BLaER1 treated with 17β-estradiol and CSF1 and Interleukin-3, amounts not matched to agents 10 nM and 100 nM (cell line): ENCODE measurements at regions not wholly inside any gene's neighbourhood (a gene's known extent, or its start where the extent isn't known, plus 50 kb on each side); places are given as distances from the start of the nearest gene placed in this dataset.

Source experiments
- H3K27ac ChIP-seq, 11 experiments: shearing (Covaris generic); formaldehyde crosslinking; 2 replicates each; pipeline ENCODE4 v1.8.1; 2022
- H3K27me3 ChIP-seq, 11 experiments: shearing (Covaris generic); formaldehyde crosslinking; 2 replicates each; pipeline ENCODE4 v1.8.1; 2022
- H3K36me3 ChIP-seq, 11 experiments: shearing (Covaris generic); formaldehyde crosslinking; 2 replicates each; pipeline ENCODE4 v1.8.1; 2022
- H3K4me1 ChIP-seq, 10 experiments: shearing (Covaris generic); formaldehyde crosslinking; 2 replicates each; pipeline ENCODE4 v1.8.1; 2022
- H3K4me2 ChIP-seq, 11 experiments: shearing (Covaris generic); formaldehyde crosslinking; 2 replicates each; pipeline ENCODE4 v1.8.1; 2022
- H3K4me3 ChIP-seq, 10 experiments: shearing (Covaris generic); formaldehyde crosslinking; 2 replicates each; pipeline ENCODE4 v1.8.1; 2022
- H3K9ac ChIP-seq, 11 experiments: shearing (Covaris generic); formaldehyde crosslinking; 2 replicates each; pipeline ENCODE4 v1.8.1; 2022
- H3K9me3 ChIP-seq, 11 experiments: shearing (Covaris generic); formaldehyde crosslinking; replicated peaks in 1 of 11; 2 replicates each; pipeline ENCODE4 v1.8.1; 2022
- H4K20me1 ChIP-seq, 11 experiments: shearing (Covaris generic); formaldehyde crosslinking; 2 replicates each; pipeline ENCODE4 v1.8.1; 2022
- Cebpa-rat ChIP-seq, 11 experiments: shearing (Covaris generic); IDR thresholded peaks; 2 replicates each; pipeline ENCODE4 v1.8.1; 2022

DNA sequence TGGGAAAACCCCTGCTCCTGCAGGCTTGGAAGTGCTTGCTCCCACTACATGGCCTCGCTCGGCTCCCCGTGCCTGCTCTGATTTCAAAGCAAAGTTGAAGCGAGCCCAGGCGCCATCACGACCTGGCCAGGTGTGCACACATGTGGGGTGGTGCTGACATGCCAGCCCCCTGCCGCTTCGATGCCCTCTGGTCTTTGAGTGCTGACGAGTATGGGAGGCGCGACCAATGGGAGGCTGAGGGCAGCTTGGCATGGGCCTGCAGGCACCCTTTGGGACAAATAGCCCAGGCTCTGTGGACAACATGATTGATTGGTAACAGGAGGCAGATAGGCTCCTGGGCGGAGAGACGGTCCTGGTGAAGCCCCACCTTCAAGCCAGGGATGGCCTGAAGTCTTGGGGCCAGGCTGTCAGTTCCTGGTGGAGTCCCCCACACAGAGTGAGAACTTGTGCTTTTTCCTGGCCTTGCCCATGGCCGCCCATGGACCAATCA is 252.4 kb upstream of the SEMA3A start:
- Histone ChIP-seq H3K36me3 (no peaks in the 10 kb centered on the region), H3K4me2 (no peak overlapping the region), H3K9ac (no peak overlapping the region), H4K20me1 (no peaks in the 10 kb centered on the region), H3K9me3 (peaks cover 0 to 15% (median 0%) of the 10 kb centered on the region in 11 experiments; a peak in 6 of 22 replicates), H3K4me1 (no peaks in the 10 kb centered on the region), H3K27me3 (no peaks in the 10 kb centered on the region), H3K27ac (no peak overlapping the region), H3K4me3 (no peak overlapping the region)
- TF ChIP-seq Cebpa-rat (IDR thresholded peaks at IDR 0.05) = no peak

GRCh38 chr7:84425702-84426259 is 231.2 kb upstream of the SEMA3A start:
- Histone ChIP-seq H3K4me1 (no peaks in the 10 kb centered on the region), H3K4me2 (no peak overlapping the region), H4K20me1 (no peaks in the 10 kb centered on the region), H3K27ac (no peak overlapping the region), H3K27me3 (no peaks in the 10 kb centered on the region), H3K36me3 (no peaks in the 10 kb centered on the region), H3K9me3 (peaks cover 0 to 23% (median 9%) of the 10 kb centered on the region in 11 experiments; a peak in 17 of 22 replicates), H3K4me3 (no peak overlapping the region), H3K9ac (no peak overlapping the region)
- TF ChIP-seq Cebpa-rat (IDR thresholded peaks at IDR 0.05) = no peak

GRCh38 chr7:84422790-84423189 is 228.2 kb upstream of the SEMA3A start:
- no peak overlapping the region for H3K27ac ChIP-seq
- H3K36me3 ChIP-seq = no peaks in the 10 kb centered on the region
- no peaks in the 10 kb centered on the region for H4K20me1 ChIP-seq
- no peak overlapping the region for H3K4me2 ChIP-seq
- peaks cover 7 to 51% (median 29%) of the 10 kb centered on the region in 11 experiments; a peak in 20 of 22 replicates for H3K9me3 ChIP-seq
- H3K4me1 ChIP-seq = no peaks in the 10 kb centered on the region
- no peak overlapping the region for H3K4me3 ChIP-seq
- no peak for TF ChIP-seq Cebpa-rat (IDR thresholded peaks at IDR 0.05)
- H3K27me3 ChIP-seq = no peaks in the 10 kb centered on the region
- no peak overlapping the region for H3K9ac ChIP-seq

- Histone ChIP-seq H3K9ac (no peak overlapping the region; a peak in 1 of 22 replicates), H4K20me1 (no peaks in the 10 kb centered on the region; a peak in 1 of 22 replicates), H3K27me3 (no peaks in the 10 kb centered on the region), H3K36me3 (no peaks in the 10 kb centered on the region), H3K4me1 (peaks cover 0 to 20% (median 0%) of the 10 kb centered on the region in 10 experiments; a peak in 8 of 20 replicates), H3K4me3 (no peak overlapping the region), H3K27ac (peak overlapping the region in 4 of 11 experiments; percentile 42 to 67 (median 56); a peak in 7 of 22 replicates), H3K4me2 (peak overlapping the region in 4 of 11 experiments; percentile 27 to 72 (median 57); a peak in 7 of 22 replicates), H3K9me3 (peaks cover 6 to 20% (median 10%) of the 10 kb centered on the region in 11 experiments; a peak in 18 of 22 replicates)
- TF ChIP-seq Cebpa-rat (IDR thresholded peaks at IDR 0.05) = no peak
Measured at GRCh38 chr7:84412161-84412969, 217.8 kb upstream of the SEMA3A start.

- Histone ChIP-seq H3K27ac (0 out of 22 replicates have a peak overlapping the region, but pooled peaks of 1 of the 11 experiments have one; percentile 25), H3K4me2 (peak overlapping the region in 2 of 11 experiments; percentile 41 to 48; a peak in 4 of 22 replicates), H4K20me1 (no peaks in the 10 kb centered on the region), H3K4me1 (peaks cover 0 to 15% (median 0%) of the 10 kb centered on the region in 10 experiments; a peak in 4 of 20 replicates), H3K27me3 (no peaks in the 10 kb centered on the region), H3K36me3 (no peaks in the 10 kb centered on the region), H3K9me3 (peaks cover 17 to 47% (median 28%) of the 10 kb centered on the region in 11 experiments), H3K4me3 (no peak overlapping the region), H3K9ac (no peak overlapping the region)
- no peak for TF ChIP-seq Cebpa-rat (IDR thresholded peaks at IDR 0.05)
Measured at GRCh38 chr7:84399661-84400060, 205.1 kb upstream of the SEMA3A start.

DNA sequence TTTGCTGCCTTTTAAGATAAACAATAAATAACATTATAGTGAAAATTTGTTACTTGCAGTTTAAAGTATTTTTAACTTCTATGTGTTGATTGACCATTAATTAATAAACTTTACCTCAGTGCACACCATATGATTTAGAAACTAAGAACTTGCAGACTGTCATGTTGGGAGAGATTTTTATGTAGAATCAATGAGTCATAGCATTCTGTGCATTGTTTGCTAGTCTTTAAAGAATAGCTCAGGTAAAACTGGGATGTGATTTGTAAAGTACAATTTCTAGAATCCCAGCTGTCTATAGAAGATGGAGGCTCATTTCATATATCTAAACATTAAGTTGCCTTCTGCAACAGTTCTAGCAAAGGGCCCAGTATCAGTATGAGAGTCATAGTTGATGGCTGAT is 199.6 kb upstream of the SEMA3A start:
- Histone ChIP-seq H3K4me3 (no peak overlapping the region), H3K27ac (no peak overlapping the region), H3K4me1 (peaks cover 1 to 6% (median 3%) of the 10 kb centered on the region in 10 experiments; a peak in 15 of 20 replicates), H3K9ac (no peak overlapping the region), H3K9me3 (0 out of 22 replicates have a peak, but pooled peaks cover 0 to 2% (median 0%) of the 10 kb centered on the region in 11 experiments), H3K4me2 (no peak overlapping the region), H3K27me3 (no peaks in the 10 kb centered on the region), H4K20me1 (no peaks in the 10 kb centered on the region), H3K36me3 (no peaks in the 10 kb centered on the region)
- TF ChIP-seq Cebpa-rat (IDR thresholded peaks at IDR 0.05) = no peak

GRCh38 chr7:84393786-84394185 is 199.2 kb upstream of the SEMA3A start:
- Histone ChIP-seq H3K27ac (no peak overlapping the region), H3K9ac (no peak overlapping the region), H3K9me3 (no peaks in the 10 kb centered on the region), H3K27me3 (no peaks in the 10 kb centered on the region), H3K4me3 (no peak overlapping the region), H3K4me1 (peaks cover 5 to 10% (median 7%) of the 10 kb centered on the region in 10 experiments; a peak in 16 of 20 replicates), H4K20me1 (no peaks in the 10 kb centered on the region), H3K36me3 (no peaks in the 10 kb centered on the region), H3K4me2 (no peak overlapping the region)
- no peak for TF ChIP-seq Cebpa-rat (IDR thresholded peaks at IDR 0.05)

GRCh38 chr7:84390845-84391244 is 196.3 kb upstream of the SEMA3A start:
- H4K20me1 ChIP-seq = no peaks in the 10 kb centered on the region
- H3K27me3 ChIP-seq = no peaks in the 10 kb centered on the region
- peaks cover 5 to 12% (median 8%) of the 10 kb centered on the region in 10 experiments; a peak in 16 of 20 replicates for H3K4me1 ChIP-seq
- no peaks in the 10 kb centered on the region for H3K9me3 ChIP-seq
- H3K36me3 ChIP-seq = no peaks in the 10 kb centered on the region
- no peak overlapping the region for H3K27ac ChIP-seq
- no peak overlapping the region for H3K4me2 ChIP-seq
- H3K9ac ChIP-seq = no peak overlapping the region
- TF ChIP-seq Cebpa-rat (IDR thresholded peaks at IDR 0.05) = no peak
- H3K4me3 ChIP-seq = no peak overlapping the region

DNA sequence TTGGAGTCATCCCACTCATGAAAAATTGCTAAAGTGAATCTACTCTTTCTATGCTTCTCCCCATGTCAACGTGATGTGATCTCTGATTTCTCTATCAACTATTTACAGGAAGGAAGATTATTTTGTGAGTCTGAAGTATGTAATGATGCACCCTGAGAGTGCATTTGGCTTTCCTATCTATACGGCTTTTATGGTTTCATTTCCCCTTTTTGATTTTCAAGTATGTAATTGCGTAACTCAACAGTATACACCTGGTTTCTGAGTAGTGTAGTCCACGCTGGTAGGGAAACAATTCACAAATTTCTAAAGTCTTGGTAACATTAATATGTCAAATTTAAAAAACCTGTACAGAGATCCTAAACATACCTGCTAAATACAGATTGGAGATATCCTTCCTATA is 194.7 kb upstream of the SEMA3A start:
- peak overlapping the region in 10 of 11 experiments; percentile 10 to 52 (median 33); a peak in 11 of 22 replicates for H3K4me2 ChIP-seq
- no peak overlapping the region for H3K9ac ChIP-seq
- peaks cover 5 to 12% (median 8%) of the 10 kb centered on the region in 10 experiments; a peak in 16 of 20 replicates for H3K4me1 ChIP-seq
- H4K20me1 ChIP-seq = no peaks in the 10 kb centered on the region
- peak in 5 of 11 experiments; percentile 32 to 90 (median 56); a peak in 7 of 22 replicates for TF ChIP-seq Cebpa-rat (IDR thresholded peaks at IDR 0.05)
- H3K9me3 ChIP-seq = no peaks in the 10 kb centered on the region
- H3K36me3 ChIP-seq = no peaks in the 10 kb centered on the region
- H3K4me3 ChIP-seq = no peak overlapping the region
- 0 out of 22 replicates have a peak overlapping the region, but pooled peaks of 2 of the 11 experiments have one; percentile 3 to 20 for H3K27ac ChIP-seq
- no peaks in the 10 kb centered on the region for H3K27me3 ChIP-seq
